ENCODE measurements at regions not wholly inside any gene's neighbourhood (a gene's known extent, or its start where the extent isn't known, plus 50 kb on each side); places are given as distances from the start of the nearest gene placed in this dataset.

- ATAC-seq = peak; percentile 75
- TF ChIP-seq ZNF70 (CRISPR knock-in tag; IDR thresholded peaks at IDR 0.05) = no peak
- peak; percentile 11; the same call in 1 of the 2 replicates for TF ChIP-seq ISL1 (CRISPR knock-in tag; IDR thresholded peaks at IDR 0.05)
Observed at GRCh38 chr13:73922493-73923393, 211.5 kb downstream of the KLF12 start.

GRCh38 chr13:73918691-73919090, 215.5 kb downstream of the KLF12 start:
- no peak for ATAC-seq
- TF ChIP-seq CREB5 (CRISPR knock-in tag; IDR thresholded peaks at IDR 0.05; ENCODE audit: low read depth) (no peak), GLIS3 (CRISPR knock-in tag; IDR thresholded peaks at IDR 0.05) (no peak), TCF4 (CRISPR knock-in tag; IDR thresholded peaks at IDR 0.05; ENCODE audit: borderline replicate concordance) (no peak), ISL1 (CRISPR knock-in tag; IDR thresholded peaks at IDR 0.05) (no peak), ARNTL (CRISPR knock-in tag; IDR thresholded peaks at IDR 0.05; ENCODE audit: borderline replicate concordance, low read depth) (no peak), PATZ1 (CRISPR knock-in tag; IDR thresholded peaks at IDR 0.05; ENCODE audit: borderline replicate concordance) (no peak), ZNF70 (CRISPR knock-in tag; IDR thresholded peaks at IDR 0.05) (no peak), OSR1 (CRISPR knock-in tag; IDR thresholded peaks at IDR 0.05) (no peak), RARB (CRISPR knock-in tag; IDR thresholded peaks at IDR 0.05) (no peak), ZFP30 (CRISPR knock-in tag; IDR thresholded peaks at IDR 0.05) (no peak), TSHZ2 (CRISPR knock-in tag; IDR thresholded peaks at IDR 0.05) (no peak), ZC3H10 (CRISPR knock-in tag; IDR thresholded peaks at IDR 0.05) (no peak)

GRCh38 chr13:73913751-73914518, 220.3 kb downstream of the KLF12 start:
- TF ChIP-seq ESRRG (CRISPR knock-in tag; IDR thresholded peaks at IDR 0.05) (no peak), ZNF565 (CRISPR knock-in tag; conservative IDR thresholded peaks at IDR 0.05; ENCODE audit: low read depth) (no peak), TCF4 (CRISPR knock-in tag; IDR thresholded peaks at IDR 0.05; ENCODE audit: borderline replicate concordance) (no peak), TSHZ2 (CRISPR knock-in tag; IDR thresholded peaks at IDR 0.05) (no peak), PPARA (CRISPR knock-in tag; IDR thresholded peaks at IDR 0.05; ENCODE audit: borderline replicate concordance) (no peak), ZNF8 (CRISPR knock-in tag; IDR thresholded peaks at IDR 0.05) (no peak), CSRNP3 (CRISPR knock-in tag; IDR thresholded peaks at IDR 0.05) (no peak), TOX (CRISPR knock-in tag; IDR thresholded peaks at IDR 0.05; ENCODE audit: borderline replicate concordance) (no peak), ARNTL (CRISPR knock-in tag; IDR thresholded peaks at IDR 0.05; ENCODE audit: borderline replicate concordance, low read depth) (no peak), CSDC2 (CRISPR knock-in tag; IDR thresholded peaks at IDR 0.05) (no peak), ZFP3 (CRISPR knock-in tag; IDR thresholded peaks at IDR 0.05) (no peak), ISL1 (CRISPR knock-in tag; IDR thresholded peaks at IDR 0.05) (no peak), RARB (CRISPR knock-in tag; IDR thresholded peaks at IDR 0.05) (no peak), ZC3H10 (CRISPR knock-in tag; IDR thresholded peaks at IDR 0.05) (no peak), OSR1 (CRISPR knock-in tag; IDR thresholded peaks at IDR 0.05) (no peak)
- ATAC-seq = no peak
